ENCODE measurements at regions not wholly inside any gene's neighbourhood (a gene's known extent, or its start where the extent isn't known, plus 50 kb on each side); places are given as distances from the start of the nearest gene placed in this dataset.
A peak's percentile ranks its signal among the peaks of the same experiment; 100 is the strongest.

GRCh38 chr22:49470741-49471503 lies 356.8 kb downstream of the BRD1 start:
- no peaks in the 10 kb centered on the region for H3K9me3 Mint-ChIP-seq
- H3K4me1 Mint-ChIP-seq: no peaks in the 10 kb centered on the region
- no peak overlapping the region for H3K27ac Mint-ChIP-seq
- H3K27me3 Mint-ChIP-seq: no peaks in the 10 kb centered on the region
- H3K4me3 Mint-ChIP-seq: no peak overlapping the region
- H3K36me3 Mint-ChIP-seq: peaks cover 7% of the 10 kb centered on the region

GRCh38 chr22:49469896-49470740 lies 357.6 kb downstream of the BRD1 start:
- H3K9me3 Mint-ChIP-seq: no peaks in the 10 kb centered on the region
- peaks cover 7% of the 10 kb centered on the region for H3K36me3 Mint-ChIP-seq
- no peak overlapping the region for H3K27ac Mint-ChIP-seq
- H3K4me1 Mint-ChIP-seq: no peaks in the 10 kb centered on the region
- no peaks in the 10 kb centered on the region for H3K27me3 Mint-ChIP-seq
- no peak overlapping the region for H3K4me3 Mint-ChIP-seq

- Mint-ChIP-seq H3K4me1 (no peaks in the 10 kb centered on the region), H3K36me3 (peaks cover 4% of the 10 kb centered on the region), H3K27ac (no peak overlapping the region), H3K4me3 (no peak overlapping the region), H3K9me3 (no peaks in the 10 kb centered on the region), H3K27me3 (no peaks in the 10 kb centered on the region)
Measured at GRCh38 chr22:49468487-49469198, 359.0 kb downstream of the BRD1 start.

- H3K27ac Mint-ChIP-seq: no peak overlapping the region
- no peaks in the 10 kb centered on the region for H3K9me3 Mint-ChIP-seq
- H3K36me3 Mint-ChIP-seq: peaks cover 4% of the 10 kb centered on the region
- peak overlapping the region in 1 of 4 donors; percentile 43 for H3K4me3 Mint-ChIP-seq
- no peaks in the 10 kb centered on the region for H3K27me3 Mint-ChIP-seq
- no peaks in the 10 kb centered on the region for H3K4me1 Mint-ChIP-seq
Measured at GRCh38 chr22:49466878-49467595, 360.6 kb downstream of the BRD1 start.

- H3K27ac Mint-ChIP-seq: no peak overlapping the region
Measured at GRCh38 chr22:49464037-49464436, 363.6 kb downstream of the BRD1 start.

GRCh38 chr22:49462795-49463194 lies 364.9 kb downstream of the BRD1 start:
- H3K4me1 Mint-ChIP-seq: no peaks in the 10 kb centered on the region
- H3K4me3 Mint-ChIP-seq: no peak overlapping the region
- no peaks in the 10 kb centered on the region for H3K36me3 Mint-ChIP-seq
- peak overlapping the region in 1 of 3 donors; percentile 39 for H3K27ac Mint-ChIP-seq
- H3K9me3 Mint-ChIP-seq: peaks cover 3 to 4% (median 3%) of the 10 kb centered on the region in 3 donors
- no peaks in the 10 kb centered on the region for H3K27me3 Mint-ChIP-seq

More at GRCh38 chr22:49464037-49464436, 363.6 kb downstream of the BRD1 start:
- peaks cover 4% of the 10 kb centered on the region for H3K36me3 Mint-ChIP-seq
- H3K4me1 Mint-ChIP-seq: no peaks in the 10 kb centered on the region
- no peak overlapping the region for H3K4me3 Mint-ChIP-seq
- no peaks in the 10 kb centered on the region for H3K9me3 Mint-ChIP-seq
- no peaks in the 10 kb centered on the region for H3K27me3 Mint-ChIP-seq

GRCh38 chr22:49462291-49462690 lies 365.4 kb downstream of the BRD1 start:
- Mint-ChIP-seq H3K4me3 (no peak overlapping the region), H3K9me3 (peaks cover 3 to 4% (median 3%) of the 10 kb centered on the region in 3 donors), H3K36me3 (no peaks in the 10 kb centered on the region), H3K27me3 (no peaks in the 10 kb centered on the region), H3K27ac (no peak overlapping the region), H3K4me1 (no peaks in the 10 kb centered on the region)

GRCh38 chr22:49461674-49462073 lies 366.0 kb downstream of the BRD1 start:
- Mint-ChIP-seq H3K9me3 (peaks cover 3 to 4% (median 3%) of the 10 kb centered on the region in 3 donors), H3K27ac (no peak overlapping the region), H3K27me3 (no peaks in the 10 kb centered on the region), H3K4me1 (peaks cover 0 to 1% (median 0%) of the 10 kb centered on the region in 3 donors), H3K4me3 (no peak overlapping the region), H3K36me3 (no peaks in the 10 kb centered on the region)

- Mint-ChIP-seq H3K9me3 (peaks cover 3 to 4% (median 3%) of the 10 kb centered on the region in 3 donors), H3K4me3 (no peak overlapping the region), H3K27me3 (no peaks in the 10 kb centered on the region), H3K36me3 (no peaks in the 10 kb centered on the region), H3K27ac (peak overlapping the region in 1 of 3 donors; percentile 89), H3K4me1 (peaks cover 0 to 1% (median 0%) of the 10 kb centered on the region in 3 donors)
Measured at GRCh38 chr22:49460592-49461281, 366.9 kb downstream of the BRD1 start.

- no peaks in the 10 kb centered on the region for H3K27me3 Mint-ChIP-seq
- H3K4me3 Mint-ChIP-seq: no peak overlapping the region
- H3K4me1 Mint-ChIP-seq: peaks cover 0 to 1% (median 0%) of the 10 kb centered on the region in 3 donors
- no peak overlapping the region for H3K27ac Mint-ChIP-seq
- peaks cover 2% of the 10 kb centered on the region for H3K36me3 Mint-ChIP-seq
- H3K9me3 Mint-ChIP-seq: peaks cover 3 to 4% (median 3%) of the 10 kb centered on the region in 3 donors
Measured at GRCh38 chr22:49460091-49460490, 367.6 kb downstream of the BRD1 start.

- Mint-ChIP-seq H3K4me1 (peaks cover 0 to 1% (median 0%) of the 10 kb centered on the region in 3 donors), H3K27me3 (no peaks in the 10 kb centered on the region)
Measured at GRCh38 chr22:49458708-49459099, 369.0 kb downstream of the BRD1 start.

GRCh38 chr22:49457946-49458707 lies 369.5 kb downstream of the BRD1 start:
- Mint-ChIP-seq H3K4me1 (peaks cover 0 to 1% (median 0%) of the 10 kb centered on the region in 3 donors), H3K9me3 (peaks cover 3 to 4% (median 3%) of the 10 kb centered on the region in 3 donors), H3K4me3 (no peak overlapping the region), H3K27me3 (no peaks in the 10 kb centered on the region), H3K36me3 (peaks cover 2% of the 10 kb centered on the region), H3K27ac (peak overlapping the region in 1 of 3 donors; percentile 90)

More at GRCh38 chr22:49458708-49459099, 369.0 kb downstream of the BRD1 start:
- Mint-ChIP-seq H3K36me3 (peaks cover 2% of the 10 kb centered on the region), H3K27ac (no peak overlapping the region), H3K4me3 (no peak overlapping the region), H3K9me3 (peaks cover 3 to 4% (median 3%) of the 10 kb centered on the region in 3 donors)

GRCh38 chr22:49457146-49457545 lies 370.5 kb downstream of the BRD1 start:
- Mint-ChIP-seq H3K36me3 (peaks cover 2% of the 10 kb centered on the region), H3K4me1 (peaks cover 0 to 1% (median 0%) of the 10 kb centered on the region in 3 donors), H3K9me3 (peaks cover 3 to 4% (median 3%) of the 10 kb centered on the region in 3 donors), H3K4me3 (no peak overlapping the region), H3K27me3 (no peaks in the 10 kb centered on the region), H3K27ac (no peak overlapping the region)
